Sciatic nerve (tissue), 2 donors: ENCODE measurements at regions not wholly inside any gene's neighbourhood (a gene's known extent, or its start where the extent isn't known, plus 50 kb on each side); places are given as distances from the start of the nearest gene placed in this dataset.
"Not testable (repeated sequence)": the region's sequence is repeated elsewhere in the genome, so short reads cannot be mapped to it uniquely, and the experiment has no call there.

ENCODE experiments used
- ATAC-seq: fragments of 200-7000 bp; cut with Tn5 transposase; one replicate; pipeline ENCODE4 v1.9.1; 2020; ENCODE audit warnings: mild to moderate bottlenecking, moderate library complexity
- DNase-seq: peaks from one replicate; pipeline ENCODE4 v3.0.0-alpha.2; 2020; ENCODE audit warnings: low spot score
- intact Hi-C: fragments of 100-400 bp; cut with DNase I; formaldehyde crosslinking; loops from one replicate; pipeline ENCODE4 v1.14.2; 2022
- donor health status: DM: no; HTN: no; CAD: no.
- donor health status: DM: no; HTN: no; CAD: no.

DNA sequence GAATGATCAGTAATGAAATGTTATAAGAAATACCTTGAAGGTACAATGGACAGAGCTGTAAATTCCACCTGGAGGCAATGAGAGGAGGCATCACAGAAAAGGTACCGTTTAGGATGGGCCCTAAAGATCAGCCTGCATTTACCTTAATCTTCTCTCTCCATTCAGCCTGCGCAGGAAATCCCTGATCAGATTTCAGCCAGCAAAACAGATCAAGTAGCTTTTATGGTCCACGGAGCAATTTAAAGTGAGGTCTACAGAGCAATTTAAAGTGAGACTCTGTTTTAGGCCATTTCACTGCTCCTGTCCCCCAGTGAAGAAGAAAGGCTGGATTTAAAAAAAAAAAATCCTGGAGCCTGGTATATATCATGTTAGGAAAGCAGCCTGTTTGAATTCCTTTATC lies 195.1 kb upstream of the VCX start:
- no peak for ATAC-seq
- intact Hi-C loops = no loop called here

DNA sequence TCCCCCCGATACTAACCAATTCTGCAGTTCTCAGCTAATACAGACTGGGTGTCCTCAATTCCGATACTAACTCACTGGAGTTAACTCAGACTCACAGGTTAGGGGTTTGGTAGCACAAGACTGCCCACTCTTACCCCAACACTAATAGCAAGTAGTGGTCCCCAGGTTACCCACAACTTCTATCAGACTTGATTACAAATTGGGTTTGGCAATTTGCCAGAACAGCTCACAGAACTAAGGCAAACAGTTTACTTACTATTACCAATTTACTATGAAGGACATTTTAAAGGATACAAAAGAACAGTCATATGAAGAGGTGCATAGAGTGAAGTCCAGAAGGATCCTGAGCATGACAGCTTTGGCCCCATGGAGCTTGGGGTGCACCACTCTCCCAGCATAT lies 201.8 kb upstream of the VCX start:
- DNase-seq (no peak), ATAC-seq (no peak)
- intact Hi-C loops = no loop called here

More for the DNA sequence above, 195.1 kb upstream of the VCX start:
- DNase-seq = no peak

DNA sequence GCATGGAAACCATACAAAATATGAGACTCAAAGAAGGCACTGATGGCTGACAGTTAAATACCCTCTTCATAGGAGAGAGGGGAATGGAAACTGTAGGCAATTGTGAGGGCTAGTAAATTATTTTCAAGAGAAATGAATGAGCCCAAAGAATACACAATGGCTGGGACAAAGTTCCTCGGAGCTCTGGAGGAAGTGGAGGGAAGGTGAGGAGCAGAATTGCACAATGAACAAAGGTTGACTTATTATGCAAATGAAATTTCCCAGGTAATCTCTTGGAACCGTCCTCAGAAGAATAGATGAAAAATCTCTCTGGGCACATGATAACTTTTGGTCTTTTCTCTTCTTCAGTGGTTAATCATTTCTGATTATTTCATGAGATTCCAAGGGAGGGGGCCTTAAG lies 202.6 kb upstream of the VCX start:
- intact Hi-C loops = no loop called here
- no peak for DNase-seq
- ATAC-seq = no peak

DNA sequence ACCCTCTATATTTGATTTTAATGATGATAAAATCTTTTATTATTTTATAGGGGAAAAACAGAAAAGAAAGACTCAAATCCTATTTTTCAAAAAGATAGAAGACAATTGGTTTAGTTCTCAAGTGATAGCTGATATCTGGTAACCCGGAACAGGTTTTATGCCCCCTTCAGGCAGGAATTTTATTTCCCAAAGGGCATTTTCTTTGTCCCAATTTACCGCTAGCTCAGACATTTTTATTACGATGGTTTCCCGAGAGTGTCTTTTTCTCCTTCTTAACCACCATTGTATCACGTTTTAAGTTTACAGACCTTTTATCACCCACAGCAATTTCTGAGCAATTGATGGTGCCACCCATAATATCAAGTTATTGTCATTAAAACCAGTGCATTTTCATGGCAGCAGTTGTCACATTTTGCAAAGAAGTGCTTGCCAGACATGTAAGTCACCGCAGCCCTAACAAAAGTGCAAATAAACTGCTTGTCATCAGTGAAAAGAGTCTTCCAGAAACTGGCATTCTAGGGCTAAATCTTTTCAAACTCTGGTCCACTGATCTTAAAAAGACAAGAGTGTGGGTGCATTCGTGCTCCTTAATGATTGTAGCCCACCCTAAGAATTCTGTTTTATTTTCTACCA lies 204.8 kb upstream of the VCX start:
- DNase-seq = no peak
- no peak for ATAC-seq
- intact Hi-C loops = no loop called here

DNA sequence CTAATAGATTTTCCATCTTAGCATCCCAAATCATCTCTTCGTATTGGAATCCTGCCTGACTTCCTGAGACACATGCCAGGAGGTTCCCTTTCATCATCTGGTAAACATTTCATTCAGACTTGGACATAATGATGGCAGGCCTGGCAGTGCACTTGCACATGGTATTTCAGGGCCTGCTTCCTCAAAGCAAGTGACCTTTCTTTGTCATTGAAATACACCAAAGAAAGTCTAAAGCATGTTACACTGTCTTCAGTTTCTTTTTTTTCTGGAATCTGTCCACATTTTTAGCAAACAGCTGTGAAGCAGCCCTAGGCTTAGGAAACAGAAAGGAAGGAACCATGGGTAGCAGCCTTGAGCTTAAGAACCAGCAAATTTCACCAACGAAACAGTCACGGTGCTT lies 205.9 kb upstream of the VCX start:
- intact Hi-C loops = no loop called here
- DNase-seq (no peak), ATAC-seq (no peak)

DNA sequence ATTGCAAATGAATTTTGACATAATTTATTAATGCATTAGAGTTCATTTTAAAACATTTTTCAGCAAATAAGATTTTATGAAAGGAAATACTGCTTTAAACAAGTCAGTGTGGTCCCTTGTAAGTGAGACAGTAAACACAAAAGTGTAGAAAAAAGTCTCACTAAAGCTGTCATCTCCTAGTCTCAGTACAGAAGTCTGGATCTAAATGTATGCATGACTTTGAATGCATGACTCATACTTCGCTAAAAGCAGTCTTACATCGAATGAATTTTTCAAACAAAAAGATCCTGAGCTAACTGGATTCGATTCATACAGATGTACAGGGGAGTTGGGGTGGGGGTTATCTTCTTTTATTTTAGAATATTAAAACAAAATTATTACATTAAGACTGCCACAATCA lies 207.4 kb upstream of the VCX start:
- no peak for DNase-seq
- no peak for ATAC-seq
- intact Hi-C loops = no loop called here

DNA sequence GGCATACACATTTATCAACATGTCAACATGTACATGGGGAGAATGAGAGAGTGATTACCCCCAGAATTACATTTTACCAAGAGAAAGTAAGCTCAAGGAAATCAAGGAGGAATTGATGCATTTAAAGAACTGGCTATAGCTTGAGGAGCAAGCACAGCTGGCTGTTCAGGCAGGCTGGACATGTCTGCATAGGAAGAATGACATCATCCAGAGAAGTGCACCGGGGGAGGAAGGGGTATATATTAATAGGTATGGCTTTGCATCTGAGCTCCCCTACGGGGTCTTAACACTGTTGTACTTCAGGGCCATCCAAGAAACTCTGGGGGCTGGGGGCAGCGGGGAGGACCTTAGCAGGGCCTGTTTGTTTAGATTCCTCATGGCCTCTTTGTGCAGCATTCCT lies 222.4 kb upstream of the VCX start:
- intact Hi-C loops = no loop called here

DNA sequence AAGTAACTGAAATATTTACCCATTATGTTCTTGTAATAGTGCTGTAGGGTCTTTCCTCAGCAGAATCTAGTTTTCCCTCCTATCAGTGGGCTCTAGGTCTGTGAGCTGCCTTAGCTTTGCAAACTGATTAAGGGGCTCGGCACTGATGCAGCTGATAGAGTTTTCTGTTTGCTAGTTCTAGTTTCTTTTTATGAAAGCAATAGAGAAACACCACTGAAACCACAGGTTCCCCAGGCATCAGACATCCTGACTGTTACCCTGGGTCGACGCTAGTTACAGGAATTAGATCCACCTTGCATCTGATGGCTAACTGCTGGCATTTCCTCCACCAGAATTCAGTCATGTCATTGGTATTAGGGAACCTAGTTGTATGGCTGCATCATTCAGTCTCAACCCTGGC lies 225.0 kb upstream of the VCX start:
- intact Hi-C loops = no loop called here
- ATAC-seq (no peak), DNase-seq (no peak)

More for the DNA sequence above, 222.4 kb upstream of the VCX start:
- ATAC-seq (no peak), DNase-seq (no peak)

DNA sequence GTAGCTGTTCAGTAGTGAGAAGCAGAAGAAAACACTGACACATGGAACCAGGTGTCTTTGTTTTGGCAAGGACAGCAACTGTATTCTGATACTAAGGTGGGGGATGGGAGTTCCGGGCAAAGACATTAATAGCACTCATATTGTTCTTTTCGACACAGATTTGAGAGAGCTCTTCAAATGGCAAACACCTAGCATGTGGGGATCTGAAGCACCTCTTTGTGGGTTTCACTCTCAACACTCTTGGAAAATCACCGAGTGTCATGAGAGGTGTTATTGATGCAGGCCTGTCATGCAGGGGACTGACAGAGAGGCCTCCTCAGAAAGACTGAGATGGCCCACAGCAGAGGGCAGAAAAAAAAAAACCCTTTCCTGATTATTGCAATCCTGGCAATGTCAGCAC lies 228.4 kb upstream of the VCX start:
- ATAC-seq (no peak), DNase-seq (no peak)
- intact Hi-C loops = no loop called here

DNA sequence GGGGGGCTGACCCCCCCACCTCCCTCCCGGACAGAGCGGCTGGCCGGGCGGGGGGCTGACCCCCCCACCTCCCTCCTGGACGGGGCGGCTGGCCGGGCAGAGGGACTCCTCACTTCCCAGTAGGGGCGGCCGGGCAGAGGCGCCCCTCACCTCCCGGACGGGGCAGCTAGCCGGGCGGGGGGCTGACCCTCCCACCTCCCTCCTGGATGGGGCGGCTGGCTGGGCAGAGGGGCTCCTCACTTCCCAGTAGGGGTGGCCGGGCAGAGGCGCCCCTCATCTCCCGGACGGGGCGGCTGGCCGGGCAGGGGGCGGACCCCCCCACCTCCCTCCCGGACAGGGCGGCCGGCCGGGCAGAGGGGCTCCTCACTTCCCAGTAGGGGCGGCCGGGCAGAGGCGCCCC lies 234.3 kb upstream of the VCX start:
- DNase-seq, intact Hi-C loops, ATAC-seq: not testable (repeated sequence)

DNA sequence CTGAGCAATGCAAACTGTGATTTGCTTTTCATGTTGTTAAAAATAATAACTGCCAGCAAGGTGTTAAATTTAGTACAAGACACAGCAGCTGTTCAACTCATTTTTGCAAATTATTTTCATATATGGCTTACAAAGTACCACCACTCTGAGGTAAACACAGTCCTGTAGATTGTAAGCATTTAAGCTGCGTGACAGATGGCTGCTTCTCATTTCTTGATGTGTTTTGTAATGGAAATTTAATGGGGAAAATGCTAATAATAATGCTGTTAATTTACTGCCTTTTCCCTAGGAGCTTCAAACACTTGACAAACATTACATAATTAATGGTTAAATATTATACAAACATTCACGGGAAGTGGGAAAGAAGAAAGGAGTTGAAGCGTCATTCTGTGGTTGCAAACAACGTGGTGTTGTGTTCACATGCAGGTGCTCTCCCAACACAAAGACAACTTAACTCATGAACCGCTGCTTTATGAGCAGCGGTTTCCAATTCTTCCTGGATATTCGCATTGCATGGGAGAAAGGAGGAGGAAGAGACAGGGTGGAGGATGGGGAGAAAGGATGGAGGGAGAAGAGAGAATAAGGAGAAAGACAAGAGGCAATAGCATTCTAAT lies 236.8 kb upstream of the VCX start:
- intact Hi-C loops = no loop called here
- DNase-seq (no peak), ATAC-seq (no peak)

DNA sequence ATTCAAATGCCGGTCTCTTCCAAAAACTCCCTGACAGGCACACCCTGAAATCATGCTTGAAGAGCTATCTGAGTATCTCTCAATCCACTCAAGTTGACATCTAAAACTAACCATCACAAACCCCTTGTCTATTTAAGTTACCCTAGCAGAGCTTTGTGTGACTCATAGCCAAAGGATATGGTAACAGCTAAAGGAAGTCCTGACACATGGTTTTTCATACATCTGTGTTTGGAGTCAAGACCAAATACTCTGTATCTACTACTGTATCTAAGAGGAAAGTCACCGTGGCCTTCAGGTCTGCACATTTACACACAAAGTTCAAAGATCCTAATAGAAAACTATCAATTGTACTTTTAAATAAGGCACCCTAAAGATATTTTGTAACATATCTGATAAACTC lies 239.6 kb upstream of the VCX start:
- ATAC-seq (no peak), DNase-seq (no peak)
- intact Hi-C loops = no loop called here

DNA sequence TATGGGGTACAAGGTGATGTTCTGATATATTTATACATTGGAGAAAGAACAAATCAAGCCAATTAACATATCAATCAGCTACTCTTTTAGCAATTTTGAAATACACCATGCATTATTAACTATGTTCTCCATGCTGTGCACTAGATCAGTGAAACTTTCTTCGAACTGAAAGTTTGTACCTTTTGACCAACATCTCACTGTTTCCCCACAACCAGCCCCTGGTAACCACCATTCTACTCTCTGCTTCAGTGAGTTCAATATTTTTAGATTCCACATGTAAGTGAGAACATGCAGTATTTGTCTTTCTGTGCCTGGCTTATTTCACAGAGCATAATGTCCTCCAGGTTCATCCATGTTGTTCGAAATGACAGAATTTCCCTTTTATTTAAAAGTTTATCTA lies 246.1 kb upstream of the VCX start:
- ATAC-seq (no peak), DNase-seq (no peak)
- intact Hi-C loops = no loop called here

DNA sequence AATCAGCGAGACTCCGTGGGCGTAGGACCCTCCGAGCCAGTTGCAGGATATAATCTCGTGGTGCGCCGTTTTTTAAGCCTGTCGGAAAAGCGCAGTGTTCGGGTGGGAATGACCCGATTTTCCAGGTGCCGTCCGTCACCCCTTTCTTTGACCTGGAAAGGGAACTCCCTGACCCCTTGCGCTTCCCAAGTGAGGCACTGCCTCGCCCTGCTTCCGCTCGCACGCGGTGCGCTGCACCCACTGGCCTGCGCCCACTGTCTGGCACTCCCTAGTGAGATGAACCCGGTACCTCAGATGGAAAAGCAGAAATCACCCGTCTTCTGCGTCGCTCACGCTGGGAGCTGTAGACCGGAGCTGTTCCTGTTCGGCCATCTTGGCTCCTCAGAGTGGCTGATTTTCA lies 249.6 kb upstream of the VCX start:
- ATAC-seq, DNase-seq, intact Hi-C loops: not testable (repeated sequence)

DNA sequence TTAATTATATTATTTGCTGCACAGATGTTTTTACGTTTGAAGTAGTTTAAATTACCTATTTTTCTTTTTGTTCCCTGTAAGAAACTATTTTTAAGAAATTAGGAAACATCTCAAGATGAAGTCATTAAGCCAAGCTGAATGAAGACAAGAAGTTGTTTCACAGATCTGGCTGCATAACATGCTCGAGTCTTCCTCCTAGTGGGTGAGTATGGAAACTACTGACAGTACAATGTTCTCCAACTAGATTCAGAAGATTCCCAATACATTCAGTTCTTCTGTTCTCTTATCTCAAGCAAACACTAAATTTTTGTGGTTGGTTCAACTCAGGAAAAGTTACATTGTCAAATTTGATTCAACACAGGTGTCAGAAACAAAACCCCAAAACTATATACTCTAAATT lies 256.8 kb upstream of the VCX start:
- ATAC-seq (no peak), DNase-seq (no peak)
- intact Hi-C loops = no loop called here

DNA sequence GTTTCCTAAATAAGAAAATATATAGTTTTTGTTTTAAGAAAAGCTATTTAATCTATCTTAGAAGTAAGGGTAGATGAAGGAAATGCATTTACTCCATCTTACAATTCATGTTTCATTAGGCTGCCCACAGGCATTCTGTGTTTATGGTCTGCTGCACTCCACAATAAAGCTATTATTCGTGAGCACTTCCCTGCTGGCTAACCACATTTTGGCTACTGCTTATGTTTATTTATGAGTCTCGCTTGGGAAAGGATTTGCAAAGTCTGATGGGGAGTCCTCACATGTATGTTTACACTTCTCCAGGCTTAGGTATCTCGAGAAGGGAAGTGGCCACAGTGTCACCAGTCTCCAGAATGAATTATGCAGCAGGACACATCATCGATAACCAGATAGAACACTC lies 260.8 kb upstream of the VCX start:
- intact Hi-C loops = no loop called here
- no peak for ATAC-seq
- DNase-seq = no peak

DNA sequence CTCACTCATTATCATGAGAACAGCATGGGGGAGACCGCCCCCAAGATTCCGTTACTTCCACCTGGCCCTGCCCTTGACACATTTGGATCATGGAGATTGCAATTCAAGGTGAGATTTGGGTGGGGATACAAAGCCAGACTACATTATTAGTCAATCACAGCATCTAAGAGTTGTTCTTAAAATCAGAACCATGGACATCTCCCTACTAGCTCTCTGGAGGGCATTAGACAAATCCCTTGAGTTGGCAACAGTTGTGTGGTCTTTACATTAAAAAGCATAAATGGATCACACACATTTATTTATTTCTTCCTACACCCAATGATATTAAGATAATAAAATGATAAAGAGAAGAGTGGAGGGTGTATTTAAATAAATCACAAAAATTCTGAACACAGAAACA lies 262.8 kb upstream of the VCX start:
- DNase-seq (no peak), ATAC-seq (no peak)
- intact Hi-C loops = no loop called here

DNA sequence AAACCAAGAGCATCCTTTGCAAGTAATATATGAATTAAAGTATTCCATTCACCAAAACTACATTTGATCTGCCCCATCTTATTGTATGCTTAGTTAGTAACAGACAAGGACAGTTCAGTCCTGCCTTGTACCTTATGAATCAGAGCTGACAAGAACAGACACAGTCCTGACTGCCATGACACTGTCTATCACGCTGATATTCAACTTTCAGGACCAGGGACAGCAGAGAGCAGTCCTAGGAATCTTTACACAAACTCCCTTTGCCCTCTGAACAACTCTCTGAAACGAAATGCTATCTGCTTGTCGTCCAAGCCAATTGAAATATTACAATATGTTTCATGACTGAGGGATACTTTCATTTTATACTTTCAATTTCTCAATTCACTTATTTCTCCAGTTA lies 268.6 kb upstream of the VCX start:
- intact Hi-C loops = no loop called here
- ATAC-seq (no peak), DNase-seq (no peak)

DNA sequence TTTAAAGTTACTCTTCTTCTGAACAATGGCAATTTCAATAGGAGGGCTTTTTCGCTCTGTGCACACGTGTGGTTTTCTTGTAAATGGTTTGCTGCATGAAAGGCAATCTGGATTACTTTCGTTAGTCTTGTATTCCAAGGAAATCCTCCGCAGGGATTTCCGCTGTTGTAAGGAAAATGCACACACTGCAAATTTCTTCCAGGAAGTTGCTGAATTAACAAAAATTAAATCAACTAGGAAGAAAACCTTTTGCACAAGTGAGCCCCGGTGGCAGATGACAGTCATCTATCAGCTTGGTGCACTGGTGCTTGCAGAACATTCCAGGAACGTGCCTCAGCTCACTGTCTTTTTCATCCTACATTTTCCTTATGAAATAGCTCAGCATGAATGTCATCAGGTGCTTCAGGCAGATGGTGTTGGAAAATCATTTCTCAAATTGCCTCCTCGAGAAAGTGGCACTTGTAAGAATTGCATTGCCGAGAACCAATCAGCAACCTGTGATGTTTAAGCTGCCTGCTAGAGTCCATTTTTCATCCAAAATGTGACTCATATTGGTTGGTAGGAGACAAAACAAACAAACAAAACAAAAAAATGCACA lies 272.4 kb upstream of the VCX start:
- intact Hi-C loops = no loop called here
- ATAC-seq = no peak
- DNase-seq = no peak

DNA sequence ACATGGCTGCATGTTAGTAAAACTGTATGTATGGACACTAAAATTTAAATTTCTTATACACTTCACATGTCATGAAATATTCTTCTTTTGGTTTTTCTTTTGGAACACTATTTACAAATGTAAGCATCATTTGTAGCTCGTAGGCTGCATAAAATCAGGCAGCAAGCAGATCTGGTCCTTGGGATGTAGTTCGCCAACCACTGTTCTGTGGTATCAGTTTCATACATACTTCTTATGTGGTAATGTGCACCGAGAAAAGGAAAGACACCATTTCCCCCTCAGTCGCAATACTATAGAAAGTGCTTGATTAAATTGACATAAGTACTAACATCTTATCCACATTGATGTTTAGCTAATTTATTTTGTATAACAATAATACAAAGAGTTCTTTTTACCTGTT lies 274.4 kb upstream of the VCX start:
- ATAC-seq = no peak
- intact Hi-C loops = no loop called here
- DNase-seq = no peak

DNA sequence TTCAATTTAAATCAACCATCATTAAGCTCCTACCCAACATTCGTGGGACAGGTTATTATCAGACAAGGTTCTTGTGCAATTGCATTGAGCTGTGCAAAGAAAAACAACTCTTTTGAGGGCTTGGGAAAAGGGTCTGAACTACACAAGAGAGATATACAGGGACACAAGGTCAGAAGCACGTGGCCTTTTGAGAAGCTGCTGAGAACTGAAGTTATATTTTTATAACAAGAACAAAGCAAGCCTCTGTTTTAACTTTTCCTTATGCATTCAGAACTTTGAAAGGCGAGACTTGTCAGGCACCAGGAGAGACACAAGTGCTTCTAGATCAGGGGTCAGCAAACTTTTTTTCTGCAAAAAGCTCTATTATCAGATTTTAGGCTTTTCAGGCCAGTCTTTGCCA lies 274.8 kb upstream of the VCX start:
- intact Hi-C loops = no loop called here

More for the DNA sequence above, 274.8 kb upstream of the VCX start:
- ATAC-seq (peak; percentile 36), DNase-seq (no peak)
